Neural progenitor cell (in vitro differentiated cells): ENCODE measurements at regions not wholly inside any gene's neighbourhood (a gene's known extent, or its start where the extent isn't known, plus 50 kb on each side); places are given as distances from the start of the nearest gene placed in this dataset.

Experiments
- DNase-seq: peaks from one replicate; pipeline ENCODE4 v3.0.0-alpha.2; 2016; ENCODE audit warnings: low spot score
- H2AFZ ChIP-seq: fragments of 200-600 bp; sonication (generic); replicated peaks from 2 replicates; pipeline ENCODE4 v1.6.1; 2016; ENCODE audit warnings: antibody characterized with exemption
- H3F3A ChIP-seq: fragments of 200-600 bp; sonication (generic); 2 replicates; pipeline ENCODE4 v1.6.1; 2016; ENCODE audit warnings: antibody characterized with exemption, low read depth
- H3K27ac ChIP-seq: fragments of 200-600 bp; sonication (generic); 2 replicates; pipeline ENCODE4 v1.5.1; 2016; ENCODE audit warnings: mild to moderate bottlenecking
- H3K27me3 ChIP-seq: fragments of 200-600 bp; sonication (generic); 2 replicates; pipeline ENCODE4 v1.6.1; 2016; ENCODE audit warnings: mild to moderate bottlenecking, moderate library complexity
- H3K36me3 ChIP-seq: fragments of 200-600 bp; sonication (generic); 2 replicates; pipeline ENCODE4 v1.5.1; 2016
- H3K4me1 ChIP-seq: fragments of 200-600 bp; sonication (generic); 2 replicates; pipeline ENCODE4 v1.6.1; 2016; ENCODE audit warnings: mixed run types
- H3K4me2 ChIP-seq: fragments of 200-600 bp; sonication (generic); 2 replicates; pipeline ENCODE4 v1.6.1; 2016
- H3K4me3 ChIP-seq: fragments of 200-600 bp; sonication (generic); 2 replicates; pipeline ENCODE4 v1.5.1; 2016
- H3K79me2 ChIP-seq: fragments of 200-600 bp; sonication (generic); 2 replicates; pipeline ENCODE4 v1.6.1; 2016; ENCODE audit warnings: low read depth
- H3K9ac ChIP-seq: fragments of 200-600 bp; sonication (generic); 2 replicates; pipeline ENCODE4 v1.6.1; 2016
- H3K9me3 ChIP-seq: fragments of 200-600 bp; sonication (generic); 2 replicates; pipeline ENCODE4 v1.5.1; 2016; ENCODE audit warnings: low read depth
- H4K20me1 ChIP-seq: fragments of 200-600 bp; sonication (generic); 2 replicates; pipeline ENCODE4 v1.6.1; 2016; ENCODE audit warnings: low read depth
- H3K27ac Mint-ChIP-seq: 3 replicates; pipeline ENCODE4 v1.8.0; 2021; ENCODE audit warnings: mixed read lengths
- H3K27me3 Mint-ChIP-seq: 2 replicates; pipeline ENCODE4 v1.8.0; 2022; ENCODE audit warnings: low read depth, mild to moderate bottlenecking, inconsistent platforms, moderate library complexity, mixed read lengths; ENCODE audit not compliant: insufficient read depth
- H3K36me3 Mint-ChIP-seq: 3 replicates; pipeline ENCODE4 v1.8.0; 2021; ENCODE audit warnings: mixed read lengths
- H3K4me1 Mint-ChIP-seq: 3 replicates; pipeline ENCODE4 v1.8.0; 2021; ENCODE audit warnings: mixed read lengths
- H3K4me3 Mint-ChIP-seq: 3 replicates; pipeline ENCODE4 v1.8.0; 2021; ENCODE audit warnings: mild to moderate bottlenecking, moderate library complexity, mixed read lengths
- H3K9me3 Mint-ChIP-seq: 3 replicates; pipeline ENCODE4 v1.8.0; 2020; ENCODE audit warnings: mixed read lengths
- EZH2 ChIP-seq: fragments of 200-600 bp; sonication (generic); IDR thresholded peaks from 2 replicates; pipeline ENCODE4 v1.6.1; 2017; ENCODE audit warnings: antibody characterized with exemption, mild to moderate bottlenecking, moderate library complexity
- EZH2phosphoT487 ChIP-seq: fragments of 200-600 bp; sonication (generic); IDR thresholded peaks from 2 replicates; pipeline ENCODE4 v1.6.1; 2017; ENCODE audit warnings: antibody characterized with exemption
- TF ChIP-seq, protein P1 (sequence below): fragments of 200-600 bp; sonication (generic); IDR thresholded peaks from 2 replicates; pipeline ENCODE4 v1.5.1; 2017; ENCODE audit warnings: antibody characterized with exemption, mild to moderate bottlenecking

GRCh38 chr10:44202952-44203351 lies 181.9 kb downstream of the CXCL12 start:
- Mint-ChIP-seq H3K27ac (no peak overlapping the region), H3K4me1 (peaks cover 15% of the 10 kb centered on the region), H3K27me3 (peaks cover 9% of the 10 kb centered on the region), H3K9me3 (peaks cover 12% of the 10 kb centered on the region), H3K4me3 (no peak overlapping the region), H3K36me3 (no peaks in the 10 kb centered on the region)
- TF ChIP-seq, protein P1, sequence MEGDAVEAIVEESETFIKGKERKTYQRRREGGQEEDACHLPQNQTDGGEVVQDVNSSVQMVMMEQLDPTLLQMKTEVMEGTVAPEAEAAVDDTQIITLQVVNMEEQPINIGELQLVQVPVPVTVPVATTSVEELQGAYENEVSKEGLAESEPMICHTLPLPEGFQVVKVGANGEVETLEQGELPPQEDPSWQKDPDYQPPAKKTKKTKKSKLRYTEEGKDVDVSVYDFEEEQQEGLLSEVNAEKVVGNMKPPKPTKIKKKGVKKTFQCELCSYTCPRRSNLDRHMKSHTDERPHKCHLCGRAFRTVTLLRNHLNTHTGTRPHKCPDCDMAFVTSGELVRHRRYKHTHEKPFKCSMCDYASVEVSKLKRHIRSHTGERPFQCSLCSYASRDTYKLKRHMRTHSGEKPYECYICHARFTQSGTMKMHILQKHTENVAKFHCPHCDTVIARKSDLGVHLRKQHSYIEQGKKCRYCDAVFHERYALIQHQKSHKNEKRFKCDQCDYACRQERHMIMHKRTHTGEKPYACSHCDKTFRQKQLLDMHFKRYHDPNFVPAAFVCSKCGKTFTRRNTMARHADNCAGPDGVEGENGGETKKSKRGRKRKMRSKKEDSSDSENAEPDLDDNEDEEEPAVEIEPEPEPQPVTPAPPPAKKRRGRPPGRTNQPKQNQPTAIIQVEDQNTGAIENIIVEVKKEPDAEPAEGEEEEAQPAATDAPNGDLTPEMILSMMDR: no peak
- TF ChIP-seq EZH2phosphoT487 (no peak), EZH2 (no peak)
- Histone ChIP-seq H3K4me2 (no peak overlapping the region), H3K79me2 (no peaks in the 10 kb centered on the region), H3K4me3 (no peak overlapping the region), H2AFZ (no peak overlapping the region), H3K9ac (no peak overlapping the region), H3K36me3 (no peaks in the 10 kb centered on the region), H3K9me3 (no peaks in the 10 kb centered on the region), H4K20me1 (no peaks in the 10 kb centered on the region), H3K4me1 (peaks cover 23% of the 10 kb centered on the region), H3K27me3 (no peaks in the 10 kb centered on the region), H3K27ac (no peak overlapping the region), H3F3A (peaks cover 21% of the 10 kb centered on the region)
- no peak for DNase-seq

- Histone ChIP-seq H3K9me3 (no peaks in the 10 kb centered on the region), H3K27me3 (no peaks in the 10 kb centered on the region), H4K20me1 (no peaks in the 10 kb centered on the region), H3K79me2 (no peaks in the 10 kb centered on the region), H3K4me2 (no peak overlapping the region), H3F3A (peaks cover 21% of the 10 kb centered on the region), H3K36me3 (no peaks in the 10 kb centered on the region), H2AFZ (no peak overlapping the region), H3K9ac (no peak overlapping the region), H3K4me1 (peaks cover 23% of the 10 kb centered on the region), H3K4me3 (no peak overlapping the region), H3K27ac (no peak overlapping the region)
- Mint-ChIP-seq H3K27ac (no peak overlapping the region), H3K4me1 (peaks cover 14% of the 10 kb centered on the region), H3K4me3 (no peak overlapping the region), H3K36me3 (no peaks in the 10 kb centered on the region), H3K27me3 (peaks cover 9% of the 10 kb centered on the region), H3K9me3 (peaks cover 10% of the 10 kb centered on the region)
- no peak for DNase-seq
- TF ChIP-seq, protein P1: no peak
- no peak for TF ChIP-seq EZH2phosphoT487
These were observed 183.2 kb downstream of the CXCL12 start for GRCh38 chr10:44201656-44202055.

- DNase-seq: no peak
- Histone ChIP-seq H3K9ac (no peak overlapping the region), H3K9me3 (no peaks in the 10 kb centered on the region), H3K4me3 (no peak overlapping the region), H2AFZ (no peak overlapping the region), H3K27ac (no peak overlapping the region), H3K4me1 (peaks cover 18% of the 10 kb centered on the region), H3K36me3 (no peaks in the 10 kb centered on the region), H4K20me1 (no peaks in the 10 kb centered on the region), H3K27me3 (no peaks in the 10 kb centered on the region), H3F3A (peaks cover 18% of the 10 kb centered on the region), H3K4me2 (no peak overlapping the region), H3K79me2 (no peaks in the 10 kb centered on the region)
- Mint-ChIP-seq H3K4me3 (no peak overlapping the region), H3K36me3 (no peaks in the 10 kb centered on the region), H3K27me3 (peaks cover 9% of the 10 kb centered on the region), H3K27ac (no peak overlapping the region), H3K4me1 (peaks cover 10% of the 10 kb centered on the region), H3K9me3 (peaks cover 10% of the 10 kb centered on the region)
- TF ChIP-seq, protein P1: no peak
- no peak for TF ChIP-seq EZH2phosphoT487
- TF ChIP-seq EZH2: no peak
These were observed 183.9 kb downstream of the CXCL12 start for GRCh38 chr10:44201011-44201410.
